ENCODE measurements at regions not wholly inside any gene's neighbourhood (a gene's known extent, or its start where the extent isn't known, plus 50 kb on each side); places are given as distances from the start of the nearest gene placed in this dataset.

- ATAC-seq (no peak), DNase-seq (ENCODE audit: extremely low read depth in 1 of 4, low spot score in 3 of 4) (no peak), FAIRE-seq (no peak)
- Histone ChIP-seq H3K27ac (ENCODE audit: extremely low read depth, low read depth, low read length) (no peak overlapping the region), H4K20me1 (replicated peaks; ENCODE audit: control insufficient read depth, insufficient read depth, low read length) (no peaks in the 10 kb centered on the region), H3K4me1 (replicated peaks in 1 of 2; ENCODE audit: control insufficient read depth in 2 of 2, insufficient read depth in 2 of 2, low read length in 2 of 2) (no peaks in the 10 kb centered on the region), H3K4me2 (ENCODE audit: insufficient read depth, low read length) (no peak overlapping the region), H3K79me2 (ENCODE audit: control insufficient read depth, insufficient read depth, low read length) (no peaks in the 10 kb centered on the region), H3K9me3 (replicated peaks; ENCODE audit: control insufficient read depth, insufficient read depth, low read depth, low read length) (no peaks in the 10 kb centered on the region), H3K4me3 (no peak overlapping the region), H3K9ac (ENCODE audit: insufficient read depth in 1 of 2, low read depth in 2 of 2, low read length in 2 of 2) (no peak overlapping the region), H3K27me3 (ENCODE audit: control insufficient read depth in 2 of 2, insufficient read depth in 2 of 2, low read length in 2 of 2) (no peaks in the 10 kb centered on the region), H3K9me1 (ENCODE audit: control insufficient read depth, insufficient read depth, low read length) (no peaks in the 10 kb centered on the region), H3K36me3 (ENCODE audit: control insufficient read depth, insufficient read depth, low read length) (no peaks in the 10 kb centered on the region), H2AFZ (ENCODE audit: low read depth, low read length) (no peak overlapping the region)
- in situ Hi-C loops (cut with MboI) (no loop called here), intact Hi-C loops (cut with micrococcal nuclease) (no loop called here)
- CTCF ChIA-PET (ENCODE audit: low intra/inter-chr PET ratio) = no interaction called here
- no peak for TF ChIP-seq HDAC2 (IDR thresholded peaks at IDR 0.05)
- no peak for TF ChIP-seq PKNOX1 (IDR thresholded peaks at IDR 0.05)
- no peak for TF ChIP-seq CREB3L1 (IDR thresholded peaks at IDR 0.05; ENCODE audit: borderline replicate concordance, low read depth)
- TF ChIP-seq FOXJ3 (CRISPR knock-in tag; IDR thresholded peaks at IDR 0.05) = no peak
- TF ChIP-seq STAG1 (CRISPR knock-in tag; IDR thresholded peaks at IDR 0.05; ENCODE audit: borderline replicate concordance) = no peak
- no peak for TF ChIP-seq HES1 (IDR thresholded peaks at IDR 0.05; ENCODE audit: low read depth)
- no peak for TF ChIP-seq ZNF253 (CRISPR knock-in tag; conservative IDR thresholded peaks at IDR 0.05)
- no peak for TF ChIP-seq PTTG1 (tag; IDR thresholded peaks at IDR 0.05; ENCODE audit: low read depth)
- TF ChIP-seq NFIX (CRISPR knock-in tag; IDR thresholded peaks at IDR 0.05; ENCODE audit: low read depth) = no peak
- no TSS peak for BruUV-seq (replicated peaks)
- WGBS (ENCODE audit: insufficient coverage, low coverage, missing lambda C conversion rate) = 0% methylated on average over 3 of the region's 3 CpGs
- POLR2A ChIA-PET = no interaction called here
Measured at GRCh38 chr9:17967731-17968130, 388.9 kb downstream of the SH3GL2 start.

Data from K562 (cell line).